GM12891 (cell line): ENCODE measurements at regions not wholly inside any gene's neighbourhood (a gene's known extent, or its start where the extent isn't known, plus 50 kb on each side); places are given as distances from the start of the nearest gene placed in this dataset.

Experiments used
- PAX5 ChIP-seq: IDR thresholded peaks from 2 replicates; pipeline ENCODE4 v1.6.1; 2011; ENCODE audit warnings: low read length, moderate library complexity, mild to moderate bottlenecking; ENCODE audit not compliant: insufficient read depth, severe bottlenecking
- POLR2AphosphoS5 ChIP-seq: IDR thresholded peaks from 2 replicates; pipeline ENCODE4 v1.6.1; 2011; ENCODE audit warnings: low read depth, low read length, control low read depth

- TF ChIP-seq PAX5, result no peak
- TF ChIP-seq POLR2AphosphoS5, result no peak
These were observed 291.8 kb downstream of the HHIPL2 start for GRCh38 chr1:222256058-222256457.
